IMR-90 (cell line): ENCODE measurements at regions not wholly inside any gene's neighbourhood (a gene's known extent, or its start where the extent isn't known, plus 50 kb on each side); places are given as distances from the start of the nearest gene placed in this dataset.

Source experiments
- CEBPB ChIP-seq: IDR thresholded peaks from 2 replicates; pipeline ENCODE4 v1.6.1; 2012; ENCODE audit warnings: low read depth, low read length, improper control_type of control experiment
- FOS ChIP-seq: fragments of 150-350 bp; IDR thresholded peaks from 2 replicates; pipeline ENCODE4 v1.6.1; 2016; ENCODE audit warnings: low read depth, low read length
- RCOR1 ChIP-seq: IDR thresholded peaks from 2 replicates; pipeline ENCODE4 v1.6.1; 2012; ENCODE audit warnings: mild to moderate bottlenecking, low read length, improper control_type of control experiment; ENCODE audit not compliant: insufficient replicate concordance
- RFX5 ChIP-seq: IDR thresholded peaks from 2 replicates; pipeline ENCODE4 v1.8.0; 2012; ENCODE audit warnings: low read depth, mild to moderate bottlenecking, low read length, moderate library complexity
- SMC3 ChIP-seq: fragments of 150-350 bp; IDR thresholded peaks from 2 replicates; pipeline ENCODE4 v1.6.1; 2016; ENCODE audit warnings: low read depth, mild to moderate bottlenecking, antibody characterized with exemption, low read length, moderate library complexity
- TF ChIP-seq, protein P1 (sequence below): fragments of 150-350 bp; IDR thresholded peaks from 2 replicates; pipeline ENCODE4 v1.6.1; 2017; ENCODE audit warnings: mild to moderate bottlenecking, antibody characterized with exemption, low read length, low read depth
- TF ChIP-seq, protein P2 (sequence below): conservative IDR thresholded peaks from 2 replicates; pipeline ENCODE4 v1.5.1; 2012; ENCODE audit warnings: mild to moderate bottlenecking, low read depth, low read length, improper control_type of control experiment

DNA sequence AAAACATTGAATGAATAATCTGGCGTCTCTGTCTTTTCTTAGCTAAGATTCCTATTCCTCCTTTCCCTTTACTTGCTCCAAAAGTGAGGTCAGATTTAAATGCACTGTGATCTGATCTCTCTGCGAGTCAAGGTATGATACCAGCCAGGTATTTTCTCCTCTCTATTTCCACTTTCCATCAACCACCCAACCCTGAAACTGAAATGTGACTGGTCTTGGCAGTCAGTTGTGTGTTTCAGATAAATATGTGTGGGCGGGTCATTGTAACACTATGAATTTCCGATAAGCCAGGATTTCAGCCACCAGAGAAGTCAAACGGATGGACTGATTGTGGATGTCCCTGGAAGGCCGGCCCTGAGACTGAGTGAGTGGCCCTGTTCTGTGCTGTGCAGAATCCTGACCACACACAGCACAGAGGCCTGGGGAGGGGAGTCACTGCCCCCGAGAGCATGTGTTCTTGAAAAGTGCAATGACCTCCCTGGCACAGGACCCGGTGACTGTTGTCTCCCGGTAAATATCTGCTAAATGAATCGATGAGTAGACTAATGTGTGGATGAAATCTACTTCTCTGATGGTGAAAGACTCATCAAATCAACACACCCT lies 612.5 kb upstream of the TMEM132C start:
- TF ChIP-seq FOS, result no peak
- TF ChIP-seq, protein P1, sequence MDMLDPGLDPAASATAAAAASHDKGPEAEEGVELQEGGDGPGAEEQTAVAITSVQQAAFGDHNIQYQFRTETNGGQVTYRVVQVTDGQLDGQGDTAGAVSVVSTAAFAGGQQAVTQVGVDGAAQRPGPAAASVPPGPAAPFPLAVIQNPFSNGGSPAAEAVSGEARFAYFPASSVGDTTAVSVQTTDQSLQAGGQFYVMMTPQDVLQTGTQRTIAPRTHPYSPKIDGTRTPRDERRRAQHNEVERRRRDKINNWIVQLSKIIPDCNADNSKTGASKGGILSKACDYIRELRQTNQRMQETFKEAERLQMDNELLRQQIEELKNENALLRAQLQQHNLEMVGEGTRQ, result no peak
- TF ChIP-seq RCOR1, result no peak
- TF ChIP-seq SMC3, result no peak
- no peak for TF ChIP-seq RFX5
- TF ChIP-seq, protein P2, sequence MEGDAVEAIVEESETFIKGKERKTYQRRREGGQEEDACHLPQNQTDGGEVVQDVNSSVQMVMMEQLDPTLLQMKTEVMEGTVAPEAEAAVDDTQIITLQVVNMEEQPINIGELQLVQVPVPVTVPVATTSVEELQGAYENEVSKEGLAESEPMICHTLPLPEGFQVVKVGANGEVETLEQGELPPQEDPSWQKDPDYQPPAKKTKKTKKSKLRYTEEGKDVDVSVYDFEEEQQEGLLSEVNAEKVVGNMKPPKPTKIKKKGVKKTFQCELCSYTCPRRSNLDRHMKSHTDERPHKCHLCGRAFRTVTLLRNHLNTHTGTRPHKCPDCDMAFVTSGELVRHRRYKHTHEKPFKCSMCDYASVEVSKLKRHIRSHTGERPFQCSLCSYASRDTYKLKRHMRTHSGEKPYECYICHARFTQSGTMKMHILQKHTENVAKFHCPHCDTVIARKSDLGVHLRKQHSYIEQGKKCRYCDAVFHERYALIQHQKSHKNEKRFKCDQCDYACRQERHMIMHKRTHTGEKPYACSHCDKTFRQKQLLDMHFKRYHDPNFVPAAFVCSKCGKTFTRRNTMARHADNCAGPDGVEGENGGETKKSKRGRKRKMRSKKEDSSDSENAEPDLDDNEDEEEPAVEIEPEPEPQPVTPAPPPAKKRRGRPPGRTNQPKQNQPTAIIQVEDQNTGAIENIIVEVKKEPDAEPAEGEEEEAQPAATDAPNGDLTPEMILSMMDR, result no peak
- TF ChIP-seq CEBPB, result no peak
